Breast epithelium (tissue), 4 donors: ENCODE measurements at regions not wholly inside any gene's neighbourhood (a gene's known extent, or its start where the extent isn't known, plus 50 kb on each side); places are given as distances from the start of the nearest gene placed in this dataset.

Experiments used
- DNase-seq, 2 donors: peaks; one replicate each; pipeline ENCODE4 v3.0.0-alpha.2; 2019; ENCODE audit warnings: low spot score in 2 of 2
- H3K27ac ChIP-seq, 2 donors: fragments of 200-600 bp; sonication (generic) in 1 of 2; one replicate each; pipeline ENCODE4 v1.5.1; 2016 to 2019; ENCODE audit warnings: mild to moderate bottlenecking in 1 of 2
- H3K27me3 ChIP-seq, 2 donors: fragments of 200-600 bp; sonication (generic) in 1 of 2; one replicate each; pipeline versions ENCODE4 v1.5.1 to v1.6.0; 2017 to 2019; ENCODE audit warnings: control low read depth in 1 of 2, mild to moderate bottlenecking in 1 of 2
- H3K36me3 ChIP-seq: fragments of 200-600 bp; one replicate; pipeline ENCODE4 v1.5.1; 2019
- H3K4me1 ChIP-seq, 2 donors: fragments of 200-600 bp; sonication (generic); one replicate each; pipeline ENCODE4 v1.5.1; 2016 to 2019; ENCODE audit warnings: control low read depth in 1 of 2
- H3K4me3 ChIP-seq, 3 donors: fragments of 200-600 bp; sonication (generic); 1 replicate in 2 of 3; 2 replicates in 1 of 3; pipeline ENCODE4 v1.5.1; 2016 to 2019; ENCODE audit warnings: mild to moderate bottlenecking in 3 of 3, moderate library complexity in 2 of 3
- H3K9me3 ChIP-seq, 2 donors: fragments of 200-600 bp; sonication (generic) in 1 of 2; one replicate each; pipeline ENCODE4 v1.5.1; 2016 to 2019; ENCODE audit warnings: control low read depth in 1 of 2
- CTCF ChIP-seq, 3 donors: fragments of 450-650 bp; IDR thresholded peaks; one replicate each; pipeline ENCODE4 v1.5.1; 2016 to 2017; ENCODE audit warnings: antibody characterized with exemption in 3 of 3, mild to moderate bottlenecking in 3 of 3, moderate library complexity in 3 of 3
- POLR2A ChIP-seq: fragments of 450-650 bp; IDR thresholded peaks from one replicate; pipeline ENCODE4 v1.6.1; 2016; ENCODE audit warnings: antibody characterized with exemption, mild to moderate bottlenecking, moderate library complexity
- POLR2AphosphoS5 ChIP-seq, 3 donors: sonication (generic); formaldehyde crosslinking; IDR thresholded peaks; one replicate each; pipeline ENCODE4 v1.6.1; 2017; ENCODE audit warnings: antibody characterized with exemption in 3 of 3
- intact Hi-C: fragments of 100-400 bp; cut with DNase I; formaldehyde crosslinking; loops from one replicate; pipeline ENCODE4 v1.15.1; 2023; ENCODE audit warnings: low total_unique reads

GRCh38 chr18:55840601-55841170 is 252.7 kb upstream of the TCF4 start:
- Histone ChIP-seq H3K36me3 (no peaks in the 10 kb centered on the region), H3K27me3 (no peaks in the 10 kb centered on the region), H3K27ac (no peak overlapping the region), H3K4me3 (no peak overlapping the region), H3K4me1 (no peaks in the 10 kb centered on the region), H3K9me3 (no peaks in the 10 kb centered on the region)
- TF ChIP-seq POLR2A (no peak), POLR2AphosphoS5 (IDR thresholded peaks at IDR 0.05) (no peak)
- intact Hi-C loops = no loop called here
- no peak for DNase-seq

DNA sequence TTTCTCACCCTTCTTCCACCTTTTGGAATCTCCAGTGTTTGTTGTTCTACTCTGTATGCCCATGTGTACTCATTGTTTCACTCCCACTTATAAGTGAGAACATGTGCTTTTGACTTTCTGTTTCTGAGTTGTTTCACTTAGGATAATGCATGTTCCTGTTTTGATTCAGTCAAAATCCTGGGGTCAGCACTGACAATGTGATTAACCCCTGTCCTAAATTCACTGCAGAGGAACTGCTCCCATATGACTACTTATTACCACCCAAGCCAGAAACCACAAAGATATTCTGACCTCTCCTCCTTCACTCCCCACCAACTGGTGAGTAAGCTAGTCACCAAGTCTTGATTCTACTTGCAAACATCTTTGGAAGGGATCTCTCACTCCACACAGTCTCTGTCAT is 251.4 kb upstream of the TCF4 start:
- no peak for TF ChIP-seq CTCF (IDR thresholded peaks at IDR 0.05)
- no peak for TF ChIP-seq POLR2A
- no peak for TF ChIP-seq POLR2AphosphoS5 (IDR thresholded peaks at IDR 0.05)
- Histone ChIP-seq H3K4me1 (no peaks in the 10 kb centered on the region), H3K9me3 (no peaks in the 10 kb centered on the region), H3K4me3 (no peak overlapping the region), H3K36me3 (no peaks in the 10 kb centered on the region), H3K27ac (no peak overlapping the region), H3K27me3 (no peaks in the 10 kb centered on the region)
- intact Hi-C loops = no loop called here
- DNase-seq = no peak

- intact Hi-C loops = no loop called here
- Histone ChIP-seq H3K27me3 (no peaks in the 10 kb centered on the region), H3K27ac (no peak overlapping the region), H3K4me1 (no peaks in the 10 kb centered on the region), H3K4me3 (no peak overlapping the region), H3K9me3 (no peaks in the 10 kb centered on the region), H3K36me3 (no peaks in the 10 kb centered on the region)
- TF ChIP-seq CTCF (IDR thresholded peaks at IDR 0.05) (no peak), POLR2A (no peak), POLR2AphosphoS5 (IDR thresholded peaks at IDR 0.05) (no peak)
- no peak for DNase-seq
These were observed 250.8 kb upstream of the TCF4 start for GRCh38 chr18:55838841-55839240.

- Histone ChIP-seq H3K4me3 (no peak overlapping the region), H3K27me3 (no peaks in the 10 kb centered on the region), H3K9me3 (no peaks in the 10 kb centered on the region), H3K27ac (no peak overlapping the region), H3K36me3 (no peaks in the 10 kb centered on the region), H3K4me1 (no peaks in the 10 kb centered on the region)
- no peak for DNase-seq
- TF ChIP-seq POLR2AphosphoS5 (IDR thresholded peaks at IDR 0.05) (no peak), POLR2A (no peak), CTCF (IDR thresholded peaks at IDR 0.05) (no peak)
- intact Hi-C loops = no loop called here
These were observed 250.3 kb upstream of the TCF4 start for GRCh38 chr18:55838319-55838718.

GRCh38 chr18:55833543-55833942 is 245.6 kb upstream of the TCF4 start:
- DNase-seq = no peak
- H3K36me3 ChIP-seq = no peaks in the 10 kb centered on the region
- H3K27me3 ChIP-seq = no peaks in the 10 kb centered on the region
- no peak for TF ChIP-seq POLR2A
- TF ChIP-seq POLR2AphosphoS5 (IDR thresholded peaks at IDR 0.05) = peak in 1 of 3 donors; percentile 45
- TF ChIP-seq CTCF (IDR thresholded peaks at IDR 0.05) = no peak
- no peaks in the 10 kb centered on the region for H3K9me3 ChIP-seq
- H3K4me3 ChIP-seq = no peak overlapping the region
- H3K4me1 ChIP-seq = no peaks in the 10 kb centered on the region
- intact Hi-C loops = no loop called here
- H3K27ac ChIP-seq = no peak overlapping the region

DNA sequence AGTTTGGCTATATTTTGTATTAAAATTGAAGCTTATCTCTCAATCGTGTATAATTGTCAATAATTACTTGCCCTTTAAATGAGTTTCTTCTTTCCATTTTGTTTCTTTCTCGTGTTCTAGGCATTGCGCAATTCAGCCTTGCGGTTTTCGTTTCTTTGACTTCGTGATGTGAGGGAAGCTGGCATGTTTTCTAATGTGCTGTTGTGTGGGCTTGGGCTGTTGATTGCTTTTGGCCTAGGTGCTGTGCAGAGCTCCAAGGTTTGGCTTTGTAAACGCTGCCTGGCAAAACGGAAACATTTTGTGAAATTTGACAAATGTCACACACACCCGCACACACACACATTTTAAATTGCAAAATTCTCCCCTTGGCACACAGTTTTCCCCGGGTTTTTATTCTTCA is 242.6 kb upstream of the TCF4 start:
- H3K27me3 ChIP-seq = no peaks in the 10 kb centered on the region
- intact Hi-C loops = no loop called here
- H3K4me3 ChIP-seq = no peak overlapping the region
- H3K9me3 ChIP-seq = peaks cover 0 to 3% of the 10 kb centered on the region in 2 donors
- H3K27ac ChIP-seq = no peak overlapping the region
- no peak for DNase-seq
- H3K36me3 ChIP-seq = no peaks in the 10 kb centered on the region
- TF ChIP-seq POLR2AphosphoS5 (IDR thresholded peaks at IDR 0.05) (no peak), CTCF (IDR thresholded peaks at IDR 0.05) (no peak), POLR2A (no peak)
- H3K4me1 ChIP-seq = no peaks in the 10 kb centered on the region
